Epidermal melanocyte (primary cell): ENCODE measurements at regions not wholly inside any gene's neighbourhood (a gene's known extent, or its start where the extent isn't known, plus 50 kb on each side); places are given as distances from the start of the nearest gene placed in this dataset.

ENCODE experiments used
- DNase-seq: peaks from one replicate; pipeline ENCODE4 v3.0.0; 2011; ENCODE audit warnings: low spot score; ENCODE audit not compliant: insufficient read length

GRCh38 chr5:22908129-22908528, 55.0 kb upstream of the CDH12 start:
- DNase-seq = no peak
